HepG2 (cell line): ENCODE measurements at regions not wholly inside any gene's neighbourhood (a gene's known extent, or its start where the extent isn't known, plus 50 kb on each side); places are given as distances from the start of the nearest gene placed in this dataset.

Experiments
- ATAC-seq: fragments of 200-7000 bp; cut with Tn5 transposase; 3 replicates; pipeline ENCODE4 v1.9.1; 2020; ENCODE audit warnings: mild to moderate bottlenecking, moderate library complexity
- BruUV-seq: library from RNA; stranded (reverse); fragments of 400-500 nt; replicated peaks from 2 replicates; lab custom pipeline; 2021; lab: Mats Ljungman, UMichigan
- CTCF ChIA-PET: fragments of 300-600 bp; formaldehyde crosslinking; extraction: SDS; loops from one replicate; lab custom pipeline; 2021; ENCODE audit warnings: low total read pairs, inconsistent platforms, low intra/inter-chr PET ratio; lab: Yijun Ruan, JAX
- POLR2A ChIA-PET: fragments of 350-600 bp; sonication (Branson Sonifier 250); formaldehyde crosslinking; loops from one replicate; lab custom pipeline; 2020; ENCODE audit warnings: antibody characterized with exemption, inconsistent platforms; lab: Yijun Ruan, JAX
- DNase-seq: peaks from one replicate; pipeline ENCODE4 v3.0.0-alpha.2; 2015; ENCODE audit warnings: low spot score
- FAIRE-seq: peaks from 3 replicates; lab custom pipeline; 2011; peaks lifted over from hg19 to GRCh38; lab: Jason Lieb, UNC
- H2AFZ ChIP-seq: one replicate; pipeline ENCODE4 v1.6.1; 2011; ENCODE audit warnings: low read length, inconsistent platforms
- H3K27ac ChIP-seq: fragments of 300-600 bp; 3 replicates; pipeline ENCODE4 v1.8.0; 2011; ENCODE audit warnings: mixed run types, mild to moderate bottlenecking, mixed read lengths, low read length, inconsistent platforms; ENCODE audit not compliant: insufficient read depth; ENCODE audit errors: extremely low read length
- H3K27me3 ChIP-seq, 2 experiments: fragments of 200-600 bp in 1 of 2; 2 replicates in 1 of 2; 3 replicates in 1 of 2; pipeline versions ENCODE4 v1.6.0 to v1.8.0; 2011; ENCODE audit warnings: low read length in 2 of 2, mild to moderate bottlenecking in 2 of 2, moderate library complexity in 2 of 2, inconsistent platforms in 1 of 2; ENCODE audit not compliant: insufficient read depth in 2 of 2, control insufficient read depth in 1 of 2
- H3K36me3 ChIP-seq, 2 experiments: fragments of 200-600 bp in 1 of 2; replicated peaks in 1 of 2; 2 replicates in 1 of 2; 3 replicates in 1 of 2; pipeline versions ENCODE4 v1.5.1 to v1.8.0; 2011; ENCODE audit warnings: low read length in 2 of 2, inconsistent platforms in 1 of 2; ENCODE audit not compliant: insufficient read depth in 2 of 2, control insufficient read depth in 1 of 2
- H3K4me1 ChIP-seq: 2 replicates; pipeline ENCODE4 v1.5.1; 2012; ENCODE audit warnings: low read length, inconsistent platforms; ENCODE audit not compliant: insufficient read depth
- H3K4me2 ChIP-seq: 2 replicates; pipeline ENCODE4 v1.6.0; 2011; ENCODE audit warnings: low read depth, low read length, inconsistent platforms
- H3K4me3 ChIP-seq, 3 experiments: fragments of 200-600 bp in 1 of 3; sonication (generic), shearing (Covaris generic) in 1 of 3; replicated peaks in 1 of 3; 2 replicates each; pipeline ENCODE4 v1.5.1; 2011 to 2016; ENCODE audit warnings: low read length in 3 of 3, inconsistent platforms in 2 of 3, low read depth in 2 of 3, mild to moderate bottlenecking in 2 of 3, control low read depth in 1 of 3, mixed read lengths in 1 of 3; ENCODE audit not compliant: insufficient read depth in 1 of 3
- H3K79me2 ChIP-seq: one replicate; pipeline ENCODE4 v1.6.1; 2011; ENCODE audit warnings: low read length, inconsistent platforms; ENCODE audit not compliant: insufficient read depth
- H3K9ac ChIP-seq: 2 replicates; pipeline ENCODE4 v1.6.0; 2011; ENCODE audit warnings: mild to moderate bottlenecking, low read depth, low read length, inconsistent platforms; ENCODE audit not compliant: insufficient read depth
- H3K9me3 ChIP-seq: 2 replicates; pipeline ENCODE4 v1.5.1; 2012; ENCODE audit warnings: mild to moderate bottlenecking, low read length
- H4K20me1 ChIP-seq: 2 replicates; pipeline ENCODE4 v1.6.0; 2011; ENCODE audit warnings: inconsistent platforms, mild to moderate bottlenecking, low read length, moderate library complexity; ENCODE audit not compliant: insufficient read depth
- AFF4 ChIP-seq: sonication (generic); formaldehyde crosslinking; IDR thresholded peaks from 2 replicates; pipeline ENCODE4 v1.4.0; 2020; ENCODE audit warnings: missing genetic modification reagents
- AKAP8 ChIP-seq: sonication (generic); formaldehyde crosslinking; IDR thresholded peaks from 2 replicates; pipeline ENCODE4 v1.5.1; 2020; ENCODE audit warnings: mild to moderate bottlenecking, missing genetic modification reagents
- ETV5 ChIP-seq: IDR thresholded peaks from 2 replicates; pipeline ENCODE4 v1.6.1; 2018; ENCODE audit warnings: missing biosample characterization, missing genetic modification reagents, inconsistent platforms, borderline replicate concordance
- HOXA9 ChIP-seq: sonication (generic); formaldehyde crosslinking; IDR thresholded peaks from 2 replicates; pipeline ENCODE4 v1.8.1; 2022; ENCODE audit warnings: missing genetic modification reagents, mild to moderate bottlenecking, moderate library complexity, borderline replicate concordance
- MLXIP ChIP-seq: sonication (generic); formaldehyde crosslinking; IDR thresholded peaks from 2 replicates; pipeline ENCODE4 v1.9.0; 2021; ENCODE audit warnings: missing genetic modification reagents, borderline replicate concordance
- POLR2AphosphoS5 ChIP-seq: IDR thresholded peaks from 2 replicates; pipeline ENCODE4 v1.6.1; 2012; ENCODE audit warnings: low read depth, low read length
- SMAD9 ChIP-seq: sonication (generic); formaldehyde crosslinking; IDR thresholded peaks from 2 replicates; pipeline ENCODE4 v1.5.1; 2020; ENCODE audit warnings: mild to moderate bottlenecking, missing genetic modification reagents
- SOX13 ChIP-seq, 3 experiments: fragments of 450-650 bp in 1 of 3; sonication (generic) in 1 of 3; formaldehyde crosslinking in 1 of 3; IDR thresholded peaks in 2 of 3; conservative IDR thresholded peaks in 1 of 3; 2 replicates each; pipeline versions ENCODE4 v1.5.0 to v1.6.1; 2016 to 2020; ENCODE audit warnings: antibody characterized with exemption in 1 of 3, mild to moderate bottlenecking in 1 of 3, missing compliant biosample characterization in 1 of 3, missing genetic modification reagents in 1 of 3, moderate library complexity in 1 of 3
- SOX6 ChIP-seq, 2 experiments: fragments of 450-650 bp in 1 of 2; sonication (generic) in 1 of 2; formaldehyde crosslinking in 1 of 2; IDR thresholded peaks; 2 replicates each; pipeline versions ENCODE4 v1.4.0 to v1.6.1; 2017 to 2020; ENCODE audit warnings: antibody characterized with exemption in 1 of 2, mild to moderate bottlenecking in 1 of 2, missing genetic modification reagents in 1 of 2
- ZNF10 ChIP-seq: sonication (generic); formaldehyde crosslinking; IDR thresholded peaks from 2 replicates; pipeline ENCODE4 v1.4.0; 2020; ENCODE audit warnings: mild to moderate bottlenecking, low read depth, missing genetic modification reagents, borderline replicate concordance
- ZNF274 ChIP-seq: sonication (generic); formaldehyde crosslinking; IDR thresholded peaks from 2 replicates; pipeline ENCODE4 v1.5.1; 2020; ENCODE audit warnings: mild to moderate bottlenecking, missing genetic modification reagents
- WGBS: methylation state at CpG from one replicate; pipeline ENCODE4 v1.1.6; 2017; ENCODE audit warnings: low lambda C conversion rate; 5-methylcytosine and 5-hydroxymethylcytosine counted together
- in situ Hi-C: cut with HindIII; loops from 2 replicates; pipeline ENCODE4 v1.10.0; 2017; ENCODE audit warnings: low pct_unique_long_range_greater_than_20kb; ENCODE audit not compliant: extremely low pct_ligation_motif_present
- intact Hi-C: fragments of 100-400 bp; cut with micrococcal nuclease; formaldehyde crosslinking; loops from one replicate; pipeline ENCODE4 v1.10.0; 2022; ENCODE audit not compliant: unreplicated experiment
- TF ChIP-seq, protein P1 (sequence below): sonication (generic); formaldehyde crosslinking; IDR thresholded peaks from 2 replicates; pipeline ENCODE4 v1.4.0; 2020; ENCODE audit warnings: missing genetic modification reagents
- TF ChIP-seq, protein P2 (sequence below): sonication (generic); formaldehyde crosslinking; IDR thresholded peaks from 2 replicates; pipeline ENCODE4 v1.4.0; 2020; ENCODE audit warnings: mild to moderate bottlenecking, missing genetic modification reagents

DNA sequence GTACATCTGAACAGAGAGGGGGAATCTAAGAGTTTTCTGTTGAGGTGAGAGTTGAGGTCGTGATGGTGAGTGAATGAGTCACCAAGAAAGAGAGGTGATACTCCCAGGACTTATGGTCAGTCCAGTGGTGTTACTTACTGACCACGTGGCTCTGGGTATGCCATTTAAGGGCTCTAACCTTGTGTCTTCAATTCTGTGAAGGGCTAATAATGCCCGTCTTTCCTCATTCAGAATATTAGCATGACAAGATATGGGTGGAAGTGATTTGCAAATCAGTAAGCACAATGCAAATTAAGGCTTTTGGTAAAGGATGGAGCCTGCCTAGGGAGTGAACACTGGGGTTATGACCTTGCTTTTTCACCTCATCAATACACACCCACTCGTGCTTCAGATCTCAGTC lies 75.2 kb downstream of the COQ2 start:
- ATAC-seq: no peak
- Histone ChIP-seq H3K36me3 (no peaks in the 10 kb centered on the region), H3K4me3 (no peak overlapping the region), H3K9me3 (no peaks in the 10 kb centered on the region), H2AFZ (no peak overlapping the region), H4K20me1 (no peaks in the 10 kb centered on the region), H3K27me3 (no peaks in the 10 kb centered on the region; a peak in 1 of 5 replicates), H3K79me2 (no peaks in the 10 kb centered on the region), H3K9ac (no peak overlapping the region), H3K4me2 (no peak overlapping the region), H3K27ac (no peak overlapping the region), H3K4me1 (peaks cover 9% of the 10 kb centered on the region)
- in situ Hi-C loops (no loop called here), intact Hi-C loops (no loop called here)
- DNase-seq: no peak
- WGBS: 51% methylated on average over 4 of the region's 4 CpGs
- CTCF ChIA-PET: no interaction called here
- POLR2A ChIA-PET: no interaction called here
- BruUV-seq: no TSS peak
- FAIRE-seq: no peak
- TF ChIP-seq ZNF274 (CRISPR knock-in tag): no peak
- no peak for TF ChIP-seq ZNF10 (CRISPR knock-in tag)
- TF ChIP-seq AKAP8 (CRISPR knock-in tag): no peak
- no peak for TF ChIP-seq SOX6 (IDR thresholded peaks at IDR 0.05)
- no peak for TF ChIP-seq SOX6 (CRISPR knock-in tag; IDR thresholded peaks at IDR 0.05)
- TF ChIP-seq SOX13 (IDR thresholded peaks at IDR 0.05): no peak
- TF ChIP-seq SOX13 (CRISPR knock-in tag; conservative IDR thresholded peaks at IDR 0.05 in 1 of 2, IDR thresholded peaks at IDR 0.05 in 1 of 2): no peak
- TF ChIP-seq, protein P1, sequence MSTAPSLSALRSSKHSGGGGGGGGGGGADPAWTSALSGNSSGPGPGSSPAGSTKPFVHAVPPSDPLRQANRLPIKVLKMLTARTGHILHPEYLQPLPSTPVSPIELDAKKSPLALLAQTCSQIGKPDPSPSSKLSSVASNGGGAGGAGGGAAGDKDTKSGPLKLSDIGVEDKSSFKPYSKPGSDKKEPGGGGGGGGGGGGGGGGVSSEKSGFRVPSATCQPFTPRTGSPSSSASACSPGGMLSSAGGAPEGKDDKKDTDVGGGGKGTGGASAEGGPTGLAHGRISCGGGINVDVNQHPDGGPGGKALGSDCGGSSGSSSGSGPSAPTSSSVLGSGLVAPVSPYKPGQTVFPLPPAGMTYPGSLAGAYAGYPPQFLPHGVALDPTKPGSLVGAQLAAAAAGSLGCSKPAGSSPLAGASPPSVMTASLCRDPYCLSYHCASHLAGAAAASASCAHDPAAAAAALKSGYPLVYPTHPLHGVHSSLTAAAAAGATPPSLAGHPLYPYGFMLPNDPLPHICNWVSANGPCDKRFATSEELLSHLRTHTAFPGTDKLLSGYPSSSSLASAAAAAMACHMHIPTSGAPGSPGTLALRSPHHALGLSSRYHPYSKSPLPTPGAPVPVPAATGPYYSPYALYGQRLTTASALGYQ (CRISPR knock-in tag): no peak
- TF ChIP-seq, protein P2, sequence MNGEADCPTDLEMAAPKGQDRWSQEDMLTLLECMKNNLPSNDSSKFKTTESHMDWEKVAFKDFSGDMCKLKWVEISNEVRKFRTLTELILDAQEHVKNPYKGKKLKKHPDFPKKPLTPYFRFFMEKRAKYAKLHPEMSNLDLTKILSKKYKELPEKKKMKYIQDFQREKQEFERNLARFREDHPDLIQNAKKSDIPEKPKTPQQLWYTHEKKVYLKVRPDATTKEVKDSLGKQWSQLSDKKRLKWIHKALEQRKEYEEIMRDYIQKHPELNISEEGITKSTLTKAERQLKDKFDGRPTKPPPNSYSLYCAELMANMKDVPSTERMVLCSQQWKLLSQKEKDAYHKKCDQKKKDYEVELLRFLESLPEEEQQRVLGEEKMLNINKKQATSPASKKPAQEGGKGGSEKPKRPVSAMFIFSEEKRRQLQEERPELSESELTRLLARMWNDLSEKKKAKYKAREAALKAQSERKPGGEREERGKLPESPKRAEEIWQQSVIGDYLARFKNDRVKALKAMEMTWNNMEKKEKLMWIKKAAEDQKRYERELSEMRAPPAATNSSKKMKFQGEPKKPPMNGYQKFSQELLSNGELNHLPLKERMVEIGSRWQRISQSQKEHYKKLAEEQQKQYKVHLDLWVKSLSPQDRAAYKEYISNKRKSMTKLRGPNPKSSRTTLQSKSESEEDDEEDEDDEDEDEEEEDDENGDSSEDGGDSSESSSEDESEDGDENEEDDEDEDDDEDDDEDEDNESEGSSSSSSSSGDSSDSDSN: no peak
- no peak for TF ChIP-seq ETV5 (CRISPR knock-in tag)
- TF ChIP-seq POLR2AphosphoS5: no peak
- no peak for TF ChIP-seq AFF4 (CRISPR knock-in tag)
- TF ChIP-seq SMAD9 (CRISPR knock-in tag): no peak
- no peak for TF ChIP-seq HOXA9 (CRISPR knock-in tag)
- TF ChIP-seq MLXIP (CRISPR knock-in tag): no peak
